HG02970 (cell line): ENCODE measurements at regions not wholly inside any gene's neighbourhood (a gene's known extent, or its start where the extent isn't known, plus 50 kb on each side); places are given as distances from the start of the nearest gene placed in this dataset.

Experiments
- ATAC-seq: cut with Tn5 transposase; IDR thresholded peaks from one replicate; pipeline ENCODE4 v1.9.1; 2021; ENCODE audit warnings: mild to moderate bottlenecking, moderate library complexity, moderate number of reproducible peaks; ENCODE audit not compliant: unreplicated experiment, low FRiP score

GRCh38 chr1:222247811-222248310, 300.0 kb downstream of the HHIPL2 start:
- ATAC-seq, result no peak

DNA sequence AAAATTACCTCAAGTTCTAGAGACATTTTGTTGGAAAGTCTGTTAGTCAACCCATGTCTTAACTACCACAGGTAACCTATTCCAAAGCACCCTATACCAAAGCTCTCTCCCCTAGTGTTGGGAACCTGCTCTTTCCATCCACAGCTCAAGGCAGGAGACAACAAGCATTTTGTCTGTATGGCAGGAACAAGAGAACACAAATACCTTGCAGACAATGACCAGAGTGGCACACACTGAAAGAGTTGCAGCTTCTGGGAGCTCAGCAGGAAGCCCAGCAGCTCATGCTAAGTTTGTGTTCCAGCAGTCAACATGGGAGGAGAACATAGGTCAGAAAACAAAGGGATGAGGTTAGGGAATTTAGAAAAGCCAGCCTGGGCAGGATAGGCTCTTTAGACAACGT, 300.8 kb downstream of the HHIPL2 start:
- ATAC-seq, result no peak

DNA sequence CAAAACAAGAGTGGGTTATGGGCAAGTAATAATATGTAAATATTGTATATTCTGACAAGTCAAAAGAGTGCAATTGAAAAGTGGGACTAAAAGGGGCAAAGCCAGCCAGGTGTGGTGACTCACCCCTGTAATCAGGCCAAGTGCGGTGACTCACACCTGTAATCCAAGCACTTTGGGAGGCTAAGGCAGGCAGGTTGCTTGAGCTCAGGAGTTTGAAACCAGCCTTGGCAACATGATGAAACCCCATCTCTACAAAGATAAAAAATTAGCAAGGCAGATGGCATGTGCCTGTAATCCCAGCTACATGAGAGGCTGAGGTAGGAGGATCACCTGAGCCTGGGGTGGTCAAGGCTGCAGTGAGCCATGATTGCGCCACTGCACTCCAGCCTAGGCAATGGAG, 304.0 kb downstream of the HHIPL2 start:
- no peak for ATAC-seq

GRCh38 chr1:222242492-222242891, 305.4 kb downstream of the HHIPL2 start:
- no peak for ATAC-seq

DNA sequence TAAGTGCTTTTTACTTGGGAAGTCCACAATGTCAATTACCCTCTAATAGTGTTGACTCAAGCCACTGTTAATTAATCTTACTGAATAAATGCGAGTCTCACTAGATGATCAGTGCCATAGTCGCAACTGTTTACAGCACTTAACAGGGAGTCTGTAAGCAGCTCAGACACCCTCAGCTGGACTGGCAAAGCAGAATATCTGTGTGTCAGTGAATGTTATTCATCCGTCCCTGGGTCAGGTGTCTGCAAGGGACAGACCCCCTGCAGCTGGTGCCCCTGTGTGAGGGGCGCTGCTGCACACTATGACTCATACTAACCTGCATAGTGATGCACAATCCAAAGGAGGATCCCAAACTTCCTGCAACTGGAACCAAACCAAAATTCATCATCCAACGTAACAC, 306.5 kb downstream of the HHIPL2 start:
- ATAC-seq, result no peak

DNA sequence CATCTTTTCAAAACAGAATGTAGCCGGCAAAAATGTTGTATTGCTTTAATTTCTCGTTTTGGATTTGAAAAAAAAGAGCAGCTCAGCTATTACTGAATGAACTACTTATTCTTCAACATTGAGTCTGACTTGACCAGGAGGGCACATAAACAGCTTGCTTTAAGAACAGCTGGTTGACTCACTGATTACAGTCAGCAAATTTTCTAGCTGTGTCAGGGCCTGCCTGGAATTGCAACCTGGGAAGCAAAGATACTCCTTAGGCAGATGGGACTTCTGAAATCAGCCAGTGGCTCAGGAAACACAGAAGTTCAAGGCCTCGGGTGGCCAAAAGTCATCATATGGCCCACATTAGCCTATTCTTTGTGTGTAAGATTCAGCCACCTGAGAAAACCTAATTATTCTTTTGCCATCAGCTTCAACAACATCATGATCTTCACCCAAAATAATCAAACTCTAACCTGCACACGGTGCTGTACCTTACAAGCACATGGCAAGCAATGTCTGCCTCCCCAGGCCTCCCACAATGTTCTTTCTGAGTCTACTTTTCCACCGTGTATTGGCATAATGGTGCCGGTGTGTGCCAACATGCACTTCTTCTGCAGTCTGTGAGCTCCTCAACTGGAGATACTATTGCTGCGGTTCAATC, 307.2 kb downstream of the HHIPL2 start:
- no peak for ATAC-seq

DNA sequence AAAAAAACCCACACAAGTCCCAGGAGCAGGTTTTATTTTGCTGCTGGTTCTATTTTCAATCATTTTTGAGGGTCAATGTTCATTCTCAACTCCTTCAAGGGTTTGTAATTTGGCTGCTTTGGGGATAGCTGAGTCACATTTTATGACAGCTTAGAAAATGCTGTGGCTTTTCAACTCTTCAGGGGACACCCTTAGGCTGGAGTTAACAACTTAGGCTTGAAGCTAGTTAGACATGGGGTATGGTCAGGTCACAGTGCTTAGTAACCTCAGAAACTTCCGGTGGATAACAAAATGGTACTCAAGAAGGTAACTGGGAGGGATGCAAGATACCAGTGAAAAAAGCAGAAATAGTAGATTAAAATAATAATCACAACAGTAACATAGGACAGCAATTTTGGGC, 308.8 kb downstream of the HHIPL2 start:
- ATAC-seq, result no peak

DNA sequence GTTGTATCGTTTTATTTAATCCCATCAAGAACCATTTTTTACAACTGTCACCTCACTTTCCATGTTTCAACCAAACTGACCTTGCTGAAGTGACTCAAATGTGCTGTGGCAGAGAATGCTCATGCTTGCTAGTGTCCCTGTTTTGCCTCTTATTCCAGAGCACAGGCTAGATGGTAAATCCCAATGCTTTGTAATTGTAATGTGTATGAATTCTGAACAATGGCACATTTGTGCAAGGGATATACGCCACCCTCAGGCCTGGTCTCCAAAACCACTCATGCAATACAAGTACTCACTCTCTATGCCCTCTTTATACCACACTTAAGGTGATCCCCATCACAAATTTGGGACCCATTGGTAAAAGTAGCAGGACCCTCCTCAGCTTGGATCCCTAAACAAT, 313.6 kb downstream of the HHIPL2 start:
- no peak for ATAC-seq

DNA sequence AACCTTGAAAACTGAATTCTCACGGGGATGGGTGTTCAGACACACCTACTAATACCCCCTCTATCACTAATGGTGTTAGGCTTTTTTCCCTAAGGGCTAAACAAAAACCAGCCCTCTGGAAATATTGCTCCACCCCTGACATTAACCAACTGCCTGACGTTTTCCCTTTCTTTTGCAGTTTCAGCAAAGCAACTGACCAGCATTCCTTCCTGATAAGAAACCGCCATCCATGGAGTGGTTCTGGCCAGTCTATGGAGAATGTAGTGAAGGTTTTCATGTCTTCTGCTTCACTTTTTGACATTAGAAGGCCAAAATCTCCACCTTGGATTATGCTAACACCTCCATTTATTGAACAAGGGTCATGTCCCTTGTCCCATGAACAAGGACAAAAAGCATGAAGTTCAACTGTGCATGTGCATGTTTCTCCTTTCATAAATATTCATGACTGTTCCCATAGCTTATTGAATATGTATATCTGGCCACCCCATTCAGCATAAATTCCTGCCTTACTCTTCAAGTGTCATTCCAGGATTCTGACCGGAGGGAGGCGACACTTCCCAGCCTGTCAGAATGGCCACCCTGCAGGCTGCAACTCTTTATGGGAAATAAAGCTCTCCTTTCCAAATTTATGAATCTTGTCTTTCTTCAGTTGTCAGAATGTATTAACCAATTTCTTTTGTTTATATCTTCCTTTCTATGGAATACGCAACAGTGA, 314.3 kb downstream of the HHIPL2 start:
- ATAC-seq, result no peak

DNA sequence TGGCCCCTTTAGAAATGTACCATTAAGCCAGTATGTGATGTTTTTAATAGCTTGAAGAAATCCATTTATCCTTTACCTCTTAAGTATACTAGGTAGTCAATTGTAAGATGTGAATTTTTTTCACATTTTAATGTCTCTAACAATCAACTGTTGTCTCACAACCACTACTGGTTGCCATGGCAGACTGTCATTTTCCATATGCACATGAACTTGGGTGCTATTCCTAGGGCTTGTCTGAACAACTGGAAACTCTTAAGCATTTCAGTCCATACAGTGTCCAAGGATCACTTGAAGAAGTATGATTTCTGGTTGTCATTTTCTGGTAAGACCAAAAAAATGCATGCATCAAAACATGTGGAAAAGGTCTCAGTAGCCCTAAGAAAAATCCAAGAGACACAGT, 315.1 kb downstream of the HHIPL2 start:
- no peak for ATAC-seq

- no peak for ATAC-seq
Observed at GRCh38 chr1:222229672-222230312, 318.1 kb downstream of the HHIPL2 start.

DNA sequence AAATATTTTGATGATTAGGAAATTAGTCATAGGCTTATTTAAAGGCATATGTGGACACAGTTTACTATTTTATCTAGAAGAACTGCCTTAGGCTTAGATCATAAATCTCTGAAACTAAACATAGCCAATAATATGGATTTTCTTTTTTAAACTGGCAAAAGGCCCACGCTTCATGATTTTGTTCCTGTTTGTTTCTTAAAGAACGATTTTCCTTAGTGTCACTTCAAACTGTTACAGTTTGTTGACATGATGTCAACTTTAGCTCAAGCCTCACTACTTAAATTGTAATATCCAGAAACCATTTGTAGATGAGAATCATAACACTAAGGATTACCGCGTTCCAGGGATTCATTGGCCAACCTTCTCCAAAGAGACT, 322.6 kb downstream of the HHIPL2 start:
- no peak for ATAC-seq

- ATAC-seq, result no peak
Observed at GRCh38 chr1:222224636-222225315, 323.1 kb downstream of the HHIPL2 start.

DNA sequence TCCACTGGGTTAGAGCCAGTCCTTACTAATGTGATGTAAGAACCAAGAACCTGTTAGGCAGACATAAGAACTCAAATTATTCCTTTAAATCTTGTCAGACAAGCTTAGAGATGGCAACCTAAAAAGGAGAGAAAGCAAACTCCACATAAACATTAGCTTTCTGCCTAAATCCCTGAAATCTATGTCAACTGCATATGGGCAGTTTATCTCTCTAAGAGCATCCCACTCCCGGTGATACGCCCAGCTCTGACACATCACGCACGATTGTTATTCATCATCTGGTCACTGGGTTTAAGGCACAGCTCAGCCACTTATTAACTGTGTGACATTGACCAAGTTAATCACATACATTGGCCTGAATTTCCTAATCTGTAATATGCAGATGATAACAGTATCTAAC, 323.7 kb downstream of the HHIPL2 start:
- no peak for ATAC-seq

DNA sequence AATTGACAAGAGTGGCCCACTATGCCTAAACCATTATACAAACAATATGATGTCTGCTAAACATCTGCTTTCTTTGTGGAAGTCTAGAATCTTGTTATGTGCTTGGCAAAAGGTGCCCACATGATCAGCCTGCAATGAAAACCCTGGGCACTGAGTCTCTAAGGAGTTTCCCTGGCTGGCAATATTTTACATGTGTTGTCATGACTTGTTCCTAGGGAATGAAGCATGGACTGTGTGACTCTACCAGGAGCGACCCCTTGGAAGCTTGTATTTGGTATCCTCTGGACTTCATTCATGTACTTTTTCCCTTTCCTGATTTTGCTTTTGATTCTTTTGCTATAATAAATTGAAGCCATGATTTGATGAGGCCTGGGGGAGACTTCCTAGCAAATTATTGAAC, 324.9 kb downstream of the HHIPL2 start:
- no peak for ATAC-seq

DNA sequence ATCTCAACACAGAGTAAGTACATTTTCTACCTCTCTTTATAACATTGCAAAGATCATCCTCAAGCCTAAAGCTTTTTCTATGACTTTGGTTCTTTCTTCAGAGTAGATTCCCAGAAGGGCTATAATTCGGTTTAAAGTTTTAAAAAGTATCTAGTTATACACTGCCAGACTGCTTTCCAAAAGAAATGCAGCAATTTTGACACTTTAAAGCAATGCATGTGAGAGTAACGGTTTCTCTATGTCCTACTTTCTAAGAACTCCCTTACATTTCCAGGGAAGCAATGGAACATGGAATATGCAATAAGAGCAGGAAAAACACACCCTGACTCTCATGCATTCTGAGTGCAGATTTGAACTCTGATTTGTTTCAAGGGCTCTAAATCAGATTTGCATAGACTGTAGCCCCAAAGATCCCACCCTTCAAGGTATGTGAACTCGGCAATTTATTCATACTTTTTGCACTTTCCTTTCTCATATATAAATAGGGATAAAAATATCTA, 331.6 kb downstream of the HHIPL2 start:
- ATAC-seq, result no peak

DNA sequence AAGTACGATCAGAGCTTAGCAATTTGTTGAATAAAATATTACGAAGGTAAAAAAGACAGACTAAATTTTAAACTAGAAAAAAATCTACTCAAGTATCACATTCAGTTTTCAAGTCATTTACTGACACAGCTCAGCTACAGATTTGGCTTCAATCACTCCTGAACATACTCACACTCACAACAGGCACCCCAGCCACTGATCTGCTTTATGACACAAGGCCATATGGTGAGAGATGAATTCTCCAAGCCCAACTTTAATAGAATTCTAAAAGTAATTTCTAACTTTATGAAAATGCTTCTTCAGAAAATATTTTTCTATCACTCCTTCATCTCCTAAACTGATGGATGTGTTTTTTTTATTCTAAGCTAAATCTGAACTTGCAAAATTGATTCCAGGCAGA, 337.1 kb downstream of the HHIPL2 start:
- no peak for ATAC-seq

DNA sequence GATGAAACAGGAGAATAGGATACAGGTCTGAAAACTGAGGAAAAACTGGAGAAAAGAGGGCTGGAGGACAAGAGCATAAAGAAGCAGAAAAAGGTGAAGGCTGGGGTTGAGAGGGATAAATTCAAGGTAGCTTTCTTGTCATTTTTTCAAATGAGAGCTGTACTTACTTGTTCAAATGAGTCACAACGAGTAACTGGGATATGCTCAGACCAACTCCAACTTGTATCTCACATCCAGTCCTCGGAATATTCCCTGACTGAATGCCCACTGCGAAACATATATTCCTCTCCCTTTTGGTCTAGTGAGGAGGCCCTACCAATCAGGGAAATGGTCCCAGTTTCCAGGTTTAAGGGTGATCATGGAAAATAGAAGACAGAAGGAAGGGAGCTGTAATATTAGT, 343.4 kb downstream of the HHIPL2 start:
- no peak for ATAC-seq

- ATAC-seq, result no peak
Observed at GRCh38 chr1:222202831-222203230, 345.1 kb downstream of the HHIPL2 start.

GRCh38 chr1:222196736-222197135, 351.2 kb downstream of the HHIPL2 start:
- ATAC-seq, result no peak

DNA sequence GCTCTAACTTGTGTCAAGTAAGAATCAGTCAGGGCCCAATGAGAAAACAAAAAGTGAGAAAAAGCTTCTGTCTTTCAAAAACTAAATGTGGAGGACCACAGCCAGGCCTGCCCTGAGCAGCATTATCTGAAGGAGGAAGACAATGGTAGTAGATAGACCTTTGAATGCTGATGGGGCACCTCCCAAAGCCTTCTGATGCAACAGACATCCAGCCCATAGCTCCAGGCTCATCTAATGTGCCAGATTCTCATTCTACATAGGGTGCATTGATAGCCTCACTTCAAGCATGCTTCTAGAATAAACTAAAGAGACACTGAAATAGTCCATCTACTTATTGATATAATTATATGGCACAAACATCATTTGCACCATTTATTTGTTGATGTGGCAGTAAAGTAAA, 351.6 kb downstream of the HHIPL2 start:
- no peak for ATAC-seq
